Stimulated activated CD8-positive, alpha-beta memory T cell treated with anti-CD3 and anti-CD28 coated beads, Interleukin-12 subunit alpha, Interleukin-12 subunit beta, amount 100 ng/mL, for 4 hours (primary cell): ENCODE measurements at regions not wholly inside any gene's neighbourhood (a gene's known extent, or its start where the extent isn't known, plus 50 kb on each side); places are given as distances from the start of the nearest gene placed in this dataset.
"Not testable (repeated sequence)": the region's sequence is repeated elsewhere in the genome, so short reads cannot be mapped to it uniquely, and the experiment has no call there.

Source experiments
- DNase-seq: peaks from one replicate; pipeline ENCODE4 v3.0.0-alpha.2; 2020; ENCODE audit warnings: low read depth

GRCh38 chrX:45811326-45811725 is 610.6 kb upstream of the DIPK2B start:
- no peak for DNase-seq

GRCh38 chrX:45807572-45808425 is 607.1 kb upstream of the DIPK2B start:
- DNase-seq = no peak

DNA sequence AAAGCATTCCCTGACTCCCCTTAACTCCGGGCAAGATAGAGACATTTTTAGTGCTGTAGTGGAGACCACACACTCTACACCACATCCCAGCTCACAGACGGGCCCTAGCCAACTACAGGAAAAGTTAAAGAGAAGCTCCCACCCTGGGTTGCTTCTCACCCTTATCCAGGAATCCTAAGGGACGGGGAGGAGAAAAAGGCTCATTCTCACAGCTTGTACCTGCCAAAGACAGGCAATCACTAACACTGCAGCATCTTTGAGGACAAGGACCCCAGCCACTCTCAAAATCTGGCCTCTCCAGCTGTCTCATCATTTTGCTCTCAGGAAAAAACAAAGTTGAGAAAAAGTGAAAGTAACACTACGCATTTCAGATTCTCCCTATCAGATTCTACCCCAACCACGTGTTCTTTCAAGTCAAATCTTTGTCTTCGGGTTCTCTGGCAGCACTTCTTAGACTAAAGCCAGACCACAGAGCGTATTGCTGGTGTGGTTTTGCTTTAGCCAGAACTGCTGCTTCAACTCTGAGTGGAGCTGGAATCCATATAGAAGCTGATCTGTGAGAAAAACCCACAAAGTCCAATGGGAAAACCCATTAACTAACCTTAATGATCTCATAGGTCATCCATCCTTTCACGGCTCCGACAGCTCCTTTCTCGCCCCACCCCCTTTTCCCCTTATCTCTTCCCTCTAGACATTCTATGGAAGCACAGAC is 605.9 kb upstream of the DIPK2B start:
- no peak for DNase-seq

- DNase-seq = no peak
These were observed 603.6 kb upstream of the DIPK2B start for GRCh38 chrX:45804276-45804675.

- no peak for DNase-seq
These were observed 602.8 kb upstream of the DIPK2B start for GRCh38 chrX:45803383-45803921.

DNA sequence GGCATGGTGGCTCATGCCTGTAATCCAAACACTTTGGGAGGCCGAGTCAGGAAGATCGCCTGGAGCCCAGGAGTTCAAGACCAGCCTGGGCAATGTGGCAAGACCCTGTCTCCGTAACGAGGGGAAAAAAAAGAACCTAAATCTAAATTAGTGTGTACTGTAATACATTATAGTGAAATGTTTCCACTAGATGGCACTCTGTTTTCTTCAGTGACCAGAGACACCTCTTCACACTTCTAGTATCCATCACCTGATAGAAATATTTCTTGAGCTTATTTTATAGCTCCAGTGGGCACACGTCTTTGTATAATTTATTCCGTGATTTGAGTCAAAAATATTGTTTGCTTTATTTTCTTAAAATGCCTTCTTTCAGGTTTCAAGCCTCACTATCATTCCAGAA is 600.9 kb upstream of the DIPK2B start:
- DNase-seq = no peak

GRCh38 chrX:45800746-45801453 is 600.2 kb upstream of the DIPK2B start:
- not testable (repeated sequence) for DNase-seq

GRCh38 chrX:45799576-45799975 is 598.9 kb upstream of the DIPK2B start:
- no peak for DNase-seq

DNA sequence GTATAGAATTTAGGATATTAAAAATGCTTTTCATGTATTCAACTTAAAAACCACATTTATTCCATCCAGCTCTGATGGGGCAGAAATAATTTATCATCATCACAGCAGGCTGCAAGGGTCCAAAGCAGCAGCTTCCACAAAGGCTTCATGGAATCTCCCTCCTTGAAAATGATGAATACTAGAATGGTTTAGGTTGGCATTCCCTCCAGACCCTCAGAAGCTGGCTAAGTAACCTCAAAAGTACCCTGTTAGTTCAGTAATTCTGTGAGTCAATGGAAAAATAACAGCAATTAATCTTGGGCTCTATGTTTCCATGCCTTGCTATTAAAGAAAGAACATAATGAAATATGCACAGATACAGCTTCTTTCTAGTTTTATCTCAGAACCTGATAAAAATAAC is 594.9 kb upstream of the DIPK2B start:
- no peak for DNase-seq

GRCh38 chrX:45794995-45795337 is 594.3 kb upstream of the DIPK2B start:
- no peak for DNase-seq

GRCh38 chrX:45794323-45794994 is 593.8 kb upstream of the DIPK2B start:
- DNase-seq = no peak

DNA sequence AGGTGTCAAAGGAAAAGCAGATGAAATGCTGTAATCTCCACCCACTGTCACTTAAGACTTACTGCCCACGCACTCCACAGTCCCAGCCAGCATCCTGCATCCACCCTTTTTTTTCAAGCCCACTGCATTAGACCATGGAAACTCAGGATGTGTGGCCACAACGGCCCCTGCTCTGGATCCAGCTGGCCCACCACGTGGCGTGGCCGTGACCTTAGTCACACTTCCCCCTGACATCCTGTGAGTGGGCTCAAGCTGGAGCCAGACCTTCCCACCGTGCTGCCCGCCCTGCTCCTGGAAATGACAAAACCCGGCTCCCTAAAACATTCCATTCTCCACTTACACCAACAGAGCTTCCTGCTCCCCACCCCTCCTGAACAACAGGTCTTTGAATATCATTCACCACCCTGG is 588.3 kb upstream of the DIPK2B start:
- DNase-seq = no peak

DNA sequence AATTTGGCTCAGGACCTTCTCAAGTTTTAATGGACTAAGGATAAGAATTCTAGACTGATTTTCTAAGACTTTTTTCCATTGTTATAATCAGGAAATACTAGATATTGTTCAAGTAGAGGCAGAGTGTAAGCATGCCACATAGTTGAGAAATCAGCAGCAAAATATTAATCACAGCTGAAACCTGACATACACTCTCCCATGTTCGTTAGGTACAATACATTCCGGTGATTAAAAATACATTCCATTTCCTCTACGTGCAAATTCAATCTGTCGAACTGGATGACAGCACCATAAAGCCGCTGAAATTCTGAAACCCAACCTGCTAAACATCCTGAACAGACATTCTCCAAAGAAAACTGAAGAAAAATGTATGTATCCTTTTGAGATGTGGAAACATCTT is 587.6 kb upstream of the DIPK2B start:
- DNase-seq = no peak

- no peak for DNase-seq
These were observed 583.9 kb upstream of the DIPK2B start for GRCh38 chrX:45784590-45784989.

GRCh38 chrX:45783002-45783401 is 582.3 kb upstream of the DIPK2B start:
- no peak for DNase-seq

DNA sequence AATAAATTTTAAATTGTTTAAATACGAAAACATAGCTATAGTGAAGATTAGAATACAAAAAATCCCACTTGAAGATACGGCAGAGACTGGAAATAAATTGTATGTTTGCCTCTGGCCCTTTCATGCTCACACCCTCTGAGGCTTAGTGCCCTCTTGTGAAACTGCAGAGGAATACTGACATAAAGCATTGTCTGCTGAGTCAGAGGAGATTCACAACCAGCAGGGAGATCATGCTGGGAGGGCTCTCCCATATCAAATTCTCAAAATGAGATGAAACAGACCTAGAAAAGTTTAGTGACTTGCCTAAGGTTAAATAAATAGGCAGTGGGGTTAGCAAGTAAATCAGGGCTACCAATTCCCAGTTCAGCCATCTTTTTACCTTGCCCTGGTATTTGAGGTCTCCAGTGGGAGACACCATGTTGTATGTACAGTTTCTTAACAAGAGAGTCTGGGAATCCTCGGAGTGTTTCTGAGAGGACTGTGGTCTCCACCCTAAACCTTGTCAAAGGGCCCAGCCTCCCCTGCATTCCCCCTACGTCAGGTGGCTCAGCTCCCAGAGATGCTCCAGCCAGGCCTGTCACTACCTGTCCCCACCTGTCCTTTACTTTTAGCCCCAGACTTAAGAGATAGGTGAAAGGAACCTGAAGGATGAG is 581.4 kb upstream of the DIPK2B start:
- no peak for DNase-seq

- DNase-seq = no peak
These were observed 577.9 kb upstream of the DIPK2B start for GRCh38 chrX:45778616-45779015.

- no peak for DNase-seq
These were observed 576.7 kb upstream of the DIPK2B start for GRCh38 chrX:45777366-45777765.

DNA sequence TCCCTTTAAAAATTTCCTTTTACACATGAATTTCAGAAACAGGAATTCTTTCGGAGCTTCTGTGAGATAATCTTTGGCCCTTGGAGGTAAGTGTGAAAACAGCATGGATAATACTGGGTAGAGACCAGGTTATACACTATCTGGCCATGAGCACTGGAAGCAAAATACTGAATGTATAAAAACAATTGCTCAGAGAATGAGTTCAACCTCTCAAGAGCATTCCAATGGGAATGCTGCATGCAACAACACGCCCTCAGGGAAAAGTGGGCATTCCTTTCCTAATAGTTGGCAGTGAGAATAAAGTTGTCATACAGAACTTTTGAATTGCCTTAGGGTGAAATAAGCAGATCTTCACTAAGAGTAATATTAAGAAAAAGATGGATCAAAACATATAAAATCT is 574.8 kb upstream of the DIPK2B start:
- DNase-seq = no peak

- no peak for DNase-seq
These were observed 574.3 kb upstream of the DIPK2B start for GRCh38 chrX:45774961-45775360.

- DNase-seq = no peak
These were observed 572.9 kb upstream of the DIPK2B start for GRCh38 chrX:45773572-45773971.
